GM12878 (cell line): ENCODE measurements at regions not wholly inside any gene's neighbourhood (a gene's known extent, or its start where the extent isn't known, plus 50 kb on each side); places are given as distances from the start of the nearest gene placed in this dataset.

ENCODE experiments used
- ATAC-seq: fragments of 200-7000 bp; cut with Tn5 transposase; 3 replicates; pipeline ENCODE4 v1.9.1; 2020; ENCODE audit warnings: mild to moderate bottlenecking, moderate library complexity
- BruUV-seq: library from RNA; stranded (reverse); fragments of 400-500 nt; replicated peaks from 2 replicates; lab custom pipeline; 2021; lab: Mats Ljungman, UMichigan
- CTCF ChIA-PET: fragments of 300-600 bp; sonication (Branson Sonifier 250); formaldehyde crosslinking; extraction: SDS; loops from one replicate; lab custom pipeline; 2021; ENCODE audit warnings: inconsistent platforms; lab: Yijun Ruan, JAX
- POLR2A ChIA-PET: fragments of 350-600 bp; formaldehyde crosslinking; extraction: SDS; loops from one replicate; lab custom pipeline; 2021; ENCODE audit warnings: inconsistent platforms; lab: Charles Lee
- RAD21 ChIA-PET: fragments of 300-600 bp; sonication (Branson Sonifier 250); formaldehyde crosslinking; loops from one replicate; lab custom pipeline; 2023; ENCODE audit warnings: antibody characterized with exemption; ENCODE audit not compliant: unreplicated experiment; lab: Charles Lee
- SMC1A ChIA-PET: fragments of 300-600 bp; sonication (Branson Sonifier 250); formaldehyde crosslinking; loops from one replicate; lab custom pipeline; 2023; ENCODE audit not compliant: unreplicated experiment, uncharacterized antibody; lab: Charles Lee
- DNase-seq: peaks from one replicate; pipeline ENCODE4 v3.0.0-alpha.2; 2011; ENCODE audit warnings: low read depth, low spot score
- FAIRE-seq: peaks from 3 replicates; lab custom pipeline; 2011; peaks lifted over from hg19 to GRCh38; lab: Jason Lieb, UNC
- H2AFZ ChIP-seq: 2 replicates; pipeline ENCODE4 v1.6.0; 2011; ENCODE audit warnings: low read depth, low read length, control low read depth; ENCODE audit not compliant: control insufficient read depth
- H3K27ac ChIP-seq: 2 replicates; pipeline ENCODE4 v1.5.1; 2011; ENCODE audit warnings: control low read depth; ENCODE audit not compliant: control insufficient read depth, insufficient read depth
- H3K27me3 ChIP-seq, 2 experiments: replicated peaks in 1 of 2; 2 replicates each; pipeline versions ENCODE4 v1.6.0 to v1.6.1; 2011; ENCODE audit warnings: low read length in 1 of 2; ENCODE audit not compliant: control insufficient read depth in 2 of 2, insufficient read depth in 2 of 2
- H3K36me3 ChIP-seq, 2 experiments: 2 replicates each; pipeline ENCODE4 v1.5.1; 2011; ENCODE audit warnings: low read length in 1 of 2; ENCODE audit not compliant: control insufficient read depth in 2 of 2, insufficient read depth in 2 of 2
- H3K4me1 ChIP-seq: 2 replicates; pipeline ENCODE4 v1.6.1; 2011; ENCODE audit warnings: mild to moderate bottlenecking, low read length, moderate library complexity, mixed read lengths; ENCODE audit not compliant: control insufficient read depth, insufficient read depth
- H3K4me2 ChIP-seq: 2 replicates; pipeline ENCODE4 v1.6.0; 2011; ENCODE audit warnings: control low read depth; ENCODE audit not compliant: control insufficient read depth, insufficient read depth
- H3K4me3 ChIP-seq: fragments of 200-600 bp; sonication (generic); 2 replicates; pipeline ENCODE4 v1.5.1; 2016
- H3K79me2 ChIP-seq: 2 replicates; pipeline ENCODE4 v1.6.0; 2011; ENCODE audit warnings: low read length; ENCODE audit not compliant: control insufficient read depth, insufficient read depth
- H3K9ac ChIP-seq: 2 replicates; pipeline ENCODE4 v1.8.0; 2011; ENCODE audit warnings: low read length, control low read depth, mixed read lengths; ENCODE audit not compliant: control insufficient read depth, insufficient read depth
- H3K9me3 ChIP-seq: replicated peaks from 3 replicates; pipeline ENCODE4 v1.5.1; 2011; ENCODE audit warnings: mild to moderate bottlenecking, low read length; ENCODE audit not compliant: control insufficient read depth, insufficient read depth
- H4K20me1 ChIP-seq: 2 replicates; pipeline ENCODE4 v1.6.0; 2011; ENCODE audit not compliant: control insufficient read depth, insufficient read depth
- CREB1 ChIP-seq: IDR thresholded peaks from 2 replicates; pipeline ENCODE4 v1.6.1; 2012; ENCODE audit warnings: low read depth, mild to moderate bottlenecking, inconsistent platforms
- EZH2 ChIP-seq: IDR thresholded peaks from 2 replicates; pipeline ENCODE4 v1.6.1; 2012; ENCODE audit warnings: low read depth, mild to moderate bottlenecking, control low read depth, inconsistent platforms, low read length, borderline replicate concordance; ENCODE audit not compliant: control insufficient read depth
- FOXK2 ChIP-seq: fragments of 450-650 bp; IDR thresholded peaks from 2 replicates; pipeline ENCODE4 v1.6.1; 2017; ENCODE audit warnings: mild to moderate bottlenecking, moderate library complexity
- JUND ChIP-seq: IDR thresholded peaks from 2 replicates; pipeline ENCODE4 v1.6.1; 2012; ENCODE audit warnings: low read depth, mild to moderate bottlenecking, low read length, improper control_type of control experiment, moderate library complexity
- KDM1A ChIP-seq: fragments of 200-600 bp; sonication (generic); IDR thresholded peaks from 2 replicates; pipeline ENCODE4 v1.6.1; 2016; ENCODE audit warnings: borderline replicate concordance
- MTA3 ChIP-seq: IDR thresholded peaks from 2 replicates; pipeline ENCODE4 v1.6.1; 2012; ENCODE audit warnings: low read length, inconsistent platforms, borderline replicate concordance
- NBN ChIP-seq: fragments of 450-650 bp; IDR thresholded peaks from 2 replicates; pipeline ENCODE4 v1.6.1; 2016
- NR2F1 ChIP-seq: fragments of 450-650 bp; conservative IDR thresholded peaks from 2 replicates; pipeline ENCODE4 v1.6.1; 2017; ENCODE audit warnings: mild to moderate bottlenecking
- PAX5 ChIP-seq: IDR thresholded peaks from 2 replicates; pipeline ENCODE4 v1.6.1; 2011; ENCODE audit warnings: low read depth, low read length, borderline replicate concordance
- POLR2A ChIP-seq: IDR thresholded peaks from 2 replicates; pipeline ENCODE4 v1.6.1; 2011; ENCODE audit warnings: low read depth, mild to moderate bottlenecking, low read length
- POLR2AphosphoS5 ChIP-seq: IDR thresholded peaks from 2 replicates; pipeline ENCODE4 v1.6.1; 2011; ENCODE audit warnings: mild to moderate bottlenecking, low read length, inconsistent platforms
- SIN3A ChIP-seq: IDR thresholded peaks from 2 replicates; pipeline ENCODE4 v1.6.1; 2012; ENCODE audit warnings: low read depth, low read length, improper control_type of control experiment
- SMC3 ChIP-seq: IDR thresholded peaks from 2 replicates; pipeline ENCODE4 v1.6.1; 2011; ENCODE audit warnings: low read length, improper control_type of control experiment, borderline replicate concordance
- SREBF2 ChIP-seq: IDR thresholded peaks from 2 replicates; pipeline ENCODE4 v1.6.1; 2012; ENCODE audit warnings: mild to moderate bottlenecking, low read length
- ZNF622 ChIP-seq: fragments of 450-650 bp; IDR thresholded peaks from 2 replicates; pipeline ENCODE4 v1.6.1; 2017; ENCODE audit warnings: mild to moderate bottlenecking, inconsistent platforms
- WGBS: methylation state at CpG from one replicate; pipeline ENCODE4 v1.1.6; 2016; ENCODE audit warnings: low lambda C conversion rate; ENCODE audit not compliant: insufficient replicate concordance, insufficient coverage; ENCODE audit errors: missing lambda C conversion rate; 5-methylcytosine and 5-hydroxymethylcytosine counted together
- in situ Hi-C: fragments of 300-500 bp; cut with MboI; formaldehyde crosslinking; loops from 9 replicates; pipeline ENCODE4 v1.14.3; 2018; ENCODE audit warnings: mixed read lengths
- intact Hi-C: fragments of 100-400 bp; cut with micrococcal nuclease; formaldehyde crosslinking; loops from one replicate; pipeline ENCODE4 v1.14.2; 2022; ENCODE audit not compliant: unreplicated experiment
- TF ChIP-seq, protein P1 (sequence below): IDR thresholded peaks from 2 replicates; pipeline ENCODE4 v1.6.1; 2012; ENCODE audit warnings: low read depth, low read length, improper control_type of control experiment

- Histone ChIP-seq H3K9ac (no peak overlapping the region), H3K4me1 (no peaks in the 10 kb centered on the region), H3K36me3 (no peaks in the 10 kb centered on the region), H3K4me2 (no peak overlapping the region), H3K27ac (no peak overlapping the region), H3K9me3 (no peaks in the 10 kb centered on the region; the same call in 1 of the 3 replicates), H3K4me3 (no peak overlapping the region), H4K20me1 (no peaks in the 10 kb centered on the region), H3K79me2 (no peaks in the 10 kb centered on the region), H2AFZ (no peak overlapping the region), H3K27me3 (peaks cover 0 to 3% of the 10 kb centered on the region in 2 experiments; a peak in 1 of 4 replicates)
- no peak for ATAC-seq
- WGBS, result 48% methylated on average over 3 of the region's 3 CpGs
- no peak for FAIRE-seq
- in situ Hi-C loops, result no loop called here
- intact Hi-C loops, result no loop called here
- TF ChIP-seq KDM1A, result no peak
- TF ChIP-seq CREB1, result no peak
- TF ChIP-seq SREBF2, result no peak
- no peak for TF ChIP-seq SMC3
- no peak for TF ChIP-seq NR2F1
- TF ChIP-seq MTA3, result no peak
- no peak for TF ChIP-seq EZH2
- no peak for TF ChIP-seq POLR2AphosphoS5
- no peak for TF ChIP-seq NBN
- no peak for TF ChIP-seq SIN3A
- TF ChIP-seq, protein P1, sequence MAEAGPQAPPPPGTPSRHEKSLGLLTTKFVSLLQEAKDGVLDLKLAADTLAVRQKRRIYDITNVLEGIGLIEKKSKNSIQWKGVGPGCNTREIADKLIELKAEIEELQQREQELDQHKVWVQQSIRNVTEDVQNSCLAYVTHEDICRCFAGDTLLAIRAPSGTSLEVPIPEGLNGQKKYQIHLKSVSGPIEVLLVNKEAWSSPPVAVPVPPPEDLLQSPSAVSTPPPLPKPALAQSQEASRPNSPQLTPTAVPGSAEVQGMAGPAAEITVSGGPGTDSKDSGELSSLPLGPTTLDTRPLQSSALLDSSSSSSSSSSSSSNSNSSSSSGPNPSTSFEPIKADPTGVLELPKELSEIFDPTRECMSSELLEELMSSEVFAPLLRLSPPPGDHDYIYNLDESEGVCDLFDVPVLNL, result no peak
- TF ChIP-seq JUND, result no peak
- no peak for TF ChIP-seq POLR2A
- TF ChIP-seq FOXK2, result no peak
- no peak for TF ChIP-seq PAX5
- TF ChIP-seq ZNF622, result no peak
- no peak for DNase-seq
- ChIA-PET POLR2A (interaction anchor here (1.5 kb wide), 1 partner anchor 10 kb away, joined by 3 read pairs; no protein-coding TSS in a partner anchor), SMC1A (no interaction called here), RAD21 (no interaction called here), CTCF (interaction anchor here (0.6 kb wide), 1 partner anchor 84 kb away, joined by 3 read pairs; no protein-coding TSS in a partner anchor)
- no TSS peak for BruUV-seq
Observed at GRCh38 chr5:112634796-112635195, 102.9 kb upstream of the APC start.
